HG03139 (cell line): ENCODE measurements at regions not wholly inside any gene's neighbourhood (a gene's known extent, or its start where the extent isn't known, plus 50 kb on each side); places are given as distances from the start of the nearest gene placed in this dataset.
"Not testable (repeated sequence)": the region's sequence is repeated elsewhere in the genome, so short reads cannot be mapped to it uniquely, and the experiment has no call there.

Experiments
- ATAC-seq: cut with Tn5 transposase; IDR thresholded peaks from one replicate; pipeline ENCODE4 v1.9.1; 2021; ENCODE audit not compliant: unreplicated experiment

DNA sequence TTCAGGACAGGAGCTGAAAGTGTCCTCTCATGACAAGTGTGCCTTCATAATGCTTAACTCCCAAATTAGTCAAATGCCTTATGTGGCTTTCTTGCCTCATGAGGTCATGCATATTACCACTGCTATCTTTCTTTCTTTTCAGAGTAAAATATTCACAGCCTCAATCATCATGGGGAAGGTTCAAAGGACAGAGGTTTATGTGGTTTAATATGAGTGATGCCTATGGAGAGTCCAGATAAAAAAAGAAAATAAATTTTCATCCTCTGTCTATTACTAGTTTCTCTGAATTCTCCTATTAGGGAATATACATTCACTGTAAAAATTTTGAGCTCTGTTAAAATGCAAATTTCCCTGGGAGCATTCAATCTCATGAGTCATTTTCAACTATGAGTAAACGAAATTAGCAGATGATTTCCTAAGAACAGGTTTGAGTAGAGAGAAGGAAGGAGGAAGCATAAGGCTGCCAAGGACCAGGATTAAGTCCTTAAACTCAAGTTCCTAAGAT is 396.9 kb upstream of the ADGRB3 start:
- ATAC-seq = peak; percentile 61

DNA sequence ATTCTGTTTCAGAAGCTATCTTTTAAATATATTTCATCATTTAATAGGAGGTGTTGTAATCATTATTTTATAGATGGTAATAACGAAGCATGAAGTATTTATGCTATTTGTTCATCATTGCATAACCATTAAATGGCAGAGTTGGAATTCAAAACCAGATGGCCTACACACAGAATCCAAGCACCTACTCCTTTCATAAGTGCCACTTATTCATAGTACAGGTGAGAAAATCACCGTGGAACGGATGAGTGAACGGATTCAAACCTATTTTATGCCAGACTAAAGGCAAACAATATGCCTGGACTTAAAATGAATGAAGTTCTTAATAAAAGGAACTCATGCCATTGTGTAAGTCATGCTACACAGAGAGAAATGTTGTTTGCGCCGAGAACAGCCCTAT is 397.9 kb upstream of the ADGRB3 start:
- ATAC-seq = no peak

DNA sequence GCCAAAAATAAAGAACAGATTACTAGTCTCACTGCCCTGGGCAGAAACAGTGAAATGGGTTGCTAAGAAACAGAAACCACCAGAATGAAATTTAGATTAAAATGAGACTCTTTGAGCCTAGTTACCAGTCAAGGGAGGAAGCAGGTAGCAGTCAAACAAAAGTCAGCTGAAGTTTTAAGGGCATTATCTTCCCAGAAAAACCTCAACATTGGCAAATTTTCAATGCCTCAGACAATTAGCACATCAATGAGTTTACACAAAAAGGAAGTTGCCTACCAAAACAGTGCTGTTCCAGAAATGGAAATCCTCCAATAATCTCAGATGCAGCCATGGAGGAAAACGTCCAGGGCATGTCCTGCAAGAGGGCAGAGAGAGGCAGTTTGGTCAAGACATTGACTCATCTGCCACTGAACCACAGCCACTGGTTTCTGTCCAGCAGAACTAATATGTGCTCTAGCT is 399.7 kb upstream of the ADGRB3 start:
- no peak for ATAC-seq

DNA sequence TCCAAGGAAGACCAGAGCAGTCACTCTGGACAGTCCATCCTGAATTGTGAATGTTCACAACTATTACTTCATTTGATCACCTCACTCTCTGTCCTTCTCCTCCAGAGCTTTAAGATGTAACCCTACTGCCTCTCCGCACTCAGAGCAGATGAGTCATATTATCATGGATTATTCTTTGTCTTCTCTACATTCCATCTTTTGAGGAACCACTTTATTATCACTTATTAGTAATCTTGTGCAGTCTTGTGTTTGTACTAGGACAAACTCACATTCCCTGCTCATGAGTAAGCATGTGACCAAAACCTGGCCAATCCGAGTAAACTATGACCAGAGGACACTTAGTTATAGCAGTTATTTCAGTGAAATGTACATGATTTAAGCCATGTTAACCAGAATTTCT is 401.5 kb upstream of the ADGRB3 start:
- no peak for ATAC-seq

DNA sequence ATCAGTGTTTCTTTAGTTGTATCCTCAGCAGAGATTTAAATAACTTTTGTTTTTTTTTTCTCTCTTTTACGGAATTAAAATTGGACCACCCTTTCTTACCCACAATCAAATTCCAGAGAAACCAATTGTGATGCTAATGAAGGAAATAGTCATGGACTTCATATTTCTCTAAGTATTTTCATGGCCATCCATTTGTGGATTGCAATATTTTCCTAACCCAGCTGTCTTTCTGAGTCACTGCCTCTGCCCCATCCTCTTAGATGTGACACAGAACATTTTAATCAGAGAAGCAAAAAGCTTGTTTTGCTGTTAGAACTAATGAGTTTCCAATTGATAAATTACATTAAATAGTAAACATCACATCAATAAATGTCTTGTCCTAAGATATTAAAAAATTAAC is 405.5 kb upstream of the ADGRB3 start:
- no peak for ATAC-seq

DNA sequence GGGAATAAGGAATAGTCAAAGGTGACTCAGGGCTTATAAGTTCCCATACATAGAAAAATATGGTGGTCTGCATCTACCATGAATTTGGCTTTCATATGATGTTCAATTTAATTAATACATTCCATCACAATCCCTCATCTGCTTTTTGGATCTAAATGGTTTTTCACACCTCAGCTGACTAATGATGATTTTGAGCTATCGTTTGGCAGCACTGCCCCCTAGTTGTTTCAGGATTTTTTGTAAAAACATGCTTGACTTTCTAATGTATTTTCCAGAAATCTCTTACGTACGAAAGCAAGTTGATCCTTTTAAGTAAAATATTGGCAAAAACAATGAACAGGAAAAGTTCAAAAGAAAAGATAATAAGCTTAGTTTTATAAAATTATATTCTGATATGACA is 408.6 kb upstream of the ADGRB3 start:
- ATAC-seq = no peak

DNA sequence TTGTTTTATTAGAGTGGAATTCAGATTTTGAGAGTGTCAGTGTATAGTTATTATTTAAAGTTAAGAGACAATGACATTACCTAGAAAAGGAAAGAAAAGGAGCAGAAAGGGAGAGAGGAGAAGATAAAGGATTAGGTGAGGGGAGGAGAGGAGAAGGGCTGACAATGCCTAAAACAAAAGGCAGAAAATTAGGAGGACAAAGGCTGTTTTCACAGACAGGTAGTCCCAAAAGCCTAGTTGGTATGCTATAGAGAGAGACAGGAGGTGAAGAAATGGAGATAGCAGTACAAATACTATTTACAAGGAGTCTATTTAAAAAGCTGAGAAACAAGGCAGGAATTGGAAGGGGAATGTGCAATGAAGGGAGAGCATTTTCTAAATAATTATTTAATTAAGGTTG is 409.4 kb upstream of the ADGRB3 start:
- ATAC-seq = no peak

DNA sequence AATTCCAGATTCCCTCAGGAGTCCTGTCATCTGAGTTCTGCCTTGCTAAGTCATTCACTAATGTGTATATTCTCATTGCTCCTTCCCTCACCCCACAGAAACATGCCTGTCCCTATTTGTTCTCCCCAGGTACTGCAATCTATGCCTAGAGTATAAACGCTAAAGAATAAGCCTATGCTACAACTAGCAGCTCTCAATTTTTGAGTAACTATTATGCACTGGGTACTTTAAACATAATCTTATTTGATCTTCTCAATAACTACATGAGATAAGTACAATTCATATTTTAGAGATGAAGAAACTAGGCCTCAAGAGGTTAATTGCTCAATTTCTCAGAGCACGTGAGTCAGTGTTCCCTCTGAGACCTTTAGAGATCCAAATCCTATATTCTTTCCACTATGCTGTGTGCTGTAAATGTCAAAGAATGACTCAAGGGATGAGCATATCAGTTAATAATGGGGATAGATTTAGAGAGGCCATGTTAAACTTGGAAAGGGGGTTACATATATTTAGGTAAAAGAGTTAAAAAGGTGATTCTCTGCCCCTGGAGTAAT is 423.8 kb upstream of the ADGRB3 start:
- ATAC-seq = no peak

DNA sequence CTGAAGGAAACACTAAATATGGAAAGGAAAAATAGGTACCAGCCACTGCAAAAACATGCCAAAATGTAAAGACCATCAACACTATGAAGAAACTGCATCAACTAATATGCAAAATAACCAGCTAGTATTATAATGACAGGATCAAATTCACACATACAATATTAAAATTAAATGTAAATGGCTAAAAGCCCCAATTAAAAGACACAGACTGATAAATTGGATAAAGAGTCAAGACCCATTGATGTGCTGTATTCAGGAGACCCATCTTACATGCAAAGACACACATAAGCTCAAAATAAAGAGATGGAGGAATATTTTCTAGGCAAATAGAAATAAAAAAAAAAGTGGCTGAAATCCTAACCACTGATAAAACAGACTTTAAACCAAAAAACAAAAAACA is 427.5 kb upstream of the ADGRB3 start:
- not testable (repeated sequence) for ATAC-seq

DNA sequence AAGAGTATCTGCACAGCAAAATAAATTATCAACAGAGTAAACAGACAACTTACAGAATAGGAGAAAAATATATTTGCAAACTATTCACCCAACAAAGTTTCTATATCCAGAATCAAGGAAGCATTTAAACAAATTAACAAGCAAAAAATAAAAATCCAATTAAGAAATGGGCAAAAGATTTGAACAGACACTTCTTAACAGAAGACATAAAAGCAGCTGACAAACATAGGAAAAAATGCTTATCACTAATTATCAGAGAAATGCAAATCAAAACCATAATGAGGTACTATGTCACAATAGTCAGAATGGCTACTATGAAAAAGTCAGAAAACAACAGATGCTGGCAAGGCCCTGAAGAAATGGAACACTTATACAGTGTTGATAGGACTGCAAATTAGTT is 434.2 kb upstream of the ADGRB3 start:
- no peak for ATAC-seq

DNA sequence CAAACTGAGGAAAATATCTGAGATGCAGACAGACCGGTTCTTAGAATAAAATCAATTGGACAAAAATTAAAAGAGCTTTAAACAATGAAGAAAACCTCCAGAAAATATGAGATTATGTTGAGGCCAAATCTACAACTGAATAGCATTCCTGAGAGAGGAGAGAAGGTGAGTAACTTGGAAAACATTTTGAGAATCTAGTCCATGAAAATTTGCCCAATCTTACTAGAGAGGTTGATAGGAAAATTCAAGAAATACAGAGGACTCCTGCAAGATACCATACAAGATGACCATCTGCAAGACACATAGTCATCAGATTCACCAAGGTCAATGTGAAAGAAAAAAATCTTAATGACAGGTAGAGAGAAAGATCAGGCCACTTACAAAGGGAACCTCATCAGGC is 437.7 kb upstream of the ADGRB3 start:
- no peak for ATAC-seq

DNA sequence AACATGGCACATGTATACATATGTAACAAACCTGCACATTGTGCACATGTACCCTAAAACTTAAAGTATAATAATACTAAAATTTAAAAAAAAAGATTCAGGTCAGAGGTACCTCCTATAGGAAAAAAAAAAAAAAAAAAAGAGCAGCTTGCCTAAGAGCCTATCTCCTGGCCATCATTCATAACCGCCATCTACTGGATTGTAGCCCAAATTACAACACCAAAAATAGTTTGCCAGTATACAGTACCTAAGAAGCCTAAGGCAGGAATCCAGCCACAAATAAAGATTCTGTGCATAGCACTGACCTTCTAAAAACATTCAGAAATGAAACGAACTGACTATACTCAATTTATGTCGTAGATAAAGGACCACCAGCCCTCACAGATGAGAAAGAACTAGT is 438.4 kb upstream of the ADGRB3 start:
- no peak for ATAC-seq

DNA sequence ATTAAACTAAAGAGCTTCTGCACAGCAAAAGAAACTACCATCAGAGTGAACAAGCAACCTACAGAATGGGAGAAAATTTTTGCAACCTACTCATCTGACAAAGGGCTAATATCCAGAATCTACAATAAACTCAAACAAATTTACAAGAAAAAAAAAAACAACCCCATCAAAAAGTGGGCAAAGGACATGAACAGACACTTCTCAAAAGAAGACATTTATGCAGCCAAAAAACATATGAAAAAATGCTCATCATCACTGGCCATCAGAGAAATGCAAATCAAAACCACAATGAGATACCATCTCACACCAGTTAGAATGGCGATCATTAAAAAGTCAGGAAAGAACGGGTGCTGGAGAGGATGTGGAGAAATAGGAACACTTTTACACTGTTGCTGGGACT is 439.3 kb upstream of the ADGRB3 start:
- ATAC-seq = not testable (repeated sequence)

DNA sequence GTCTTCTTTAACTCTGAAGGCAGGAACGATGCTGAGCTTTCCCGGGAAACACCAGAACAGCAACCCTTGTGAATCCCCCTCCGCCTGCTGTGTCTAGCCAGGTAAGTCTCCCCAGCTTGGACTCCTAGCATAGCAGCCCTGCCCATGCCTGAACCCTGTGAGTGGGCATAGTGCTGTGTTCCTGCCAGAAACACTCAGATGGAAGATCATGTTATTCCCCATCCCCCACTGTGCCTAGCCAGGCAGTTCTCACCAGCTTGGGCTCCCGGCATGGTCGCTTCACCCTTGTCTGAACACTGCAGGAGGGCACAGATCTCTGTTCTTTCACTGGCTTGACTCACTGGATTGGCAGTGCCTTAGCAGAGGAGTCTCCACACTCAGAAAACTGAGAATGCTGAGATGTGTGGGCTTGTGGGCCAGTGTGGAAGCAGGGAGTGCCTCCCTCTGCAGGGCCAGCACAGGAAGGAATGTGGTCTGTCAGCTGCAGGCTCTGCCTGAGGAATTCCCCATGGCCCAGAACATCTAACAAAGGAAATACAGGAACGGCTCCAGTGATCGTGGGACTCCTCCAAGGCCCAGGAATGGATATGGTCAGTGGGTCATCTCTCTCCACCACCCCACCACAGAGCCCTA is 440.1 kb upstream of the ADGRB3 start:
- no peak for ATAC-seq

DNA sequence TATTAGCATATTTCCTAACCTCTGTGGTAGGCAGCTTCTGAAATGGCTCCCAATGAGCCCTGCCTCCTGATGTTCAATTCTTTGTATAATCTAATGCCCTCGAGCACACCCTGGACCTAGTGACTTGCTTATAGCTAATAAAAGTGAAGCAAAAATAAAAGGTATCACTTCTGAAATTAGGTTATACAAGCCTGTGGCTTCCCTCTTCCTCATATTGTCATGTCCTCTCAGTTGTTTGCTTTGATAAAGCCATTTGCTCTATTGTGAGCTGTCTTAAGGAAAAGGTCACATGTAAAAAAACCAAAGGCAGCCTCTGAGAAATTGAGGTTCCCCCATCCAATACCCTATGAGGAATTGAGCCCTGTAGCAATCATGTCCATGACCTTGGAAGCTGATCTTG is 442.1 kb upstream of the ADGRB3 start:
- ATAC-seq = no peak

DNA sequence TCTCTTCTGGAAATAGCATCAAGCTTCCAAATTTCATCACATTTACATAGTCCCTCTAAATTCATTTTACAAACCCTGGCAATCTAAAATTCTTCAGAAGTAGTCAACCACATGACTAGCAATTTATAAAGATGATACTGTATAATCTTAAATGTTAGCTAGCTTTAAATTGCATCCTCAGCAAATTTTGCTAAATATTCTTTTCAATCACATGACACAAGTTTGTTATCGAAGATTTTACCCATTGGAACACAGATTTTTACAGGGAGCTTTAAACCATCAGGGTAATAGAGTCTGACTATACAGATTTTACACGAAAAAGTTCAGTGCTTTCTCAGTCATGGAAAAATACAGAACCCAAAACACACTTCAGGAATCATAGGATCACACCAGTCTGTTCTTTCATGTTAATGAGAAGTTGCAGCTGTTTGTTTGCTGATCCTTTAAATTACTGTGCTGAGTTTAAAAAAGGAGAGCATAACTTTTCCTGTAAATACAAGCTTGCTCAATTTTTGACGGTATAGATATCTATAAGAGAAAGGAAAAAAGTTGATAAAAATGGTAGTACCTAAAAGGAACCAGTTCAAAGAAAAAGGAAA is 445.8 kb upstream of the ADGRB3 start:
- ATAC-seq = no peak

DNA sequence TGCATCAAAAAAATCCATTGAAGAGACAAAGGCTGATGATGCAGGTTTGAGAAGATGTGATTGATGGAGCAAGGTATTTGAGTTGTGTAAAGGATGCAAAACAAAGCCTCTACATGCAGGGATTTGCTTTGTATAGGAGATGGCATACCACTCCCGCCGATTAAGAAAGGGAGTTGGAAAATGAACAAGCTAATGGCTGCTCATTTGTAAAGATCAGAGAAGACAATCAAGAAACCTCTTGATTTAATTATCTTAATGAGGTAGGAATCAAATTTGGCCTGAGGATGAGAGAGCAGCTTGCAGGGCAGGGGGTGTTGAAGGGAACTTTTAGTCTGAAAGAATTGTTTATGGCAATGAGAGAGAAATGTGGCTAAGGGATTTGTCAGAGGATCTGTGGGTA is 448.2 kb upstream of the ADGRB3 start:
- ATAC-seq = no peak

DNA sequence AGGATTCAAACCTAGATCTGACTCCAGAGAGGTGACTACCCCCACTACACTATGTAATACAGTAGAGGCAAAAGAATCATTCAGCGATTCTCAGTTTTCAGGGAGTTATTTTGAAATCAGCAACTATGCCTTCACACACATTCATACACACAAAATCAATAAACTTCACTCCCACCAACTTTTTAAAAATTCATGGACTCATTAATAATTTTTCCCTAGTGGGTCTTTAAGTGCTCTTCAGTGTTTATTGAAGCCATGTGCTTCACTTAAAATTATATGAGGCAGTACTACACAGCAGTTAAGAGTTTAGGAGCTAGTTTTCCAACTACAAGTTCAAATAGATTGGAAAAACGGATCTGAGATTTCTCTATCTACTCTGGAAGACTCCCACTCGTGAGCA is 452.7 kb upstream of the ADGRB3 start:
- no peak for ATAC-seq

DNA sequence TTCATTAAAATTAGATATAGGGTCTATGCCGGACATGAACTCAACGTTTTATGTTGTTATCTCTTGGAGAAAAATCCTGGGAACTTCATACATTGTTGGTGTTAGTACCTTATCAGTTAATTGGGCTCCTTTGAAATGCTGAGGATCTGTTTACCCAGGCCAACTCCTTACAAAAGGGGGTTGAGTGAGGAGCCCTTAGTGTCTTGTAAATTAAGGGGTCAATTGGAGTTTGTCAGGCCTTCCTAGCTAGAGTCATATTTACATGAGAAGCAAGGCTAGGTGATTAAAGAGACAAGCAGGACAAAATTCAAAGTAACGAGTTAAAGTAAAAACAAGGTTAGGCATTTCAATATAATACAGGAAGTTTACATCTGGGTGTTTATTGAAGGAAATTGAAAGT is 454.1 kb upstream of the ADGRB3 start:
- ATAC-seq = not testable (repeated sequence)

DNA sequence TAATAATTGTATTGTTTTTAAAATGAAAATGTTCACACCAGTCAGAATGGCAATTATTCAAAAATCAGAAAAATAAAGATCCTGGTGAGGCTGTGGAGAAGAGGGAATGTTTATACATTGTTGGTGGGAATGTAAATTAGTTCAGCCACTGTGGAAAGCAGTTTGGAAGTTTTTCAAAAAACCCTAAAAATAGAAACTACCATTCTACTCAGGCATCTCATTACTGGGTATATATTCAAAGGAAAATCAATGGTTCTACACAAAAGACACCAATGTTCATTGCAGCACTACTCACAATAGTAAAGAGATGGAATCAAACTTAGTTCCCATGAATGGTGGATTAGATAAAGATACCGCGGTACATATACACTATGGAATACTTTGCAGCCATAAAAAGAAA is 461.5 kb upstream of the ADGRB3 start:
- no peak for ATAC-seq

DNA sequence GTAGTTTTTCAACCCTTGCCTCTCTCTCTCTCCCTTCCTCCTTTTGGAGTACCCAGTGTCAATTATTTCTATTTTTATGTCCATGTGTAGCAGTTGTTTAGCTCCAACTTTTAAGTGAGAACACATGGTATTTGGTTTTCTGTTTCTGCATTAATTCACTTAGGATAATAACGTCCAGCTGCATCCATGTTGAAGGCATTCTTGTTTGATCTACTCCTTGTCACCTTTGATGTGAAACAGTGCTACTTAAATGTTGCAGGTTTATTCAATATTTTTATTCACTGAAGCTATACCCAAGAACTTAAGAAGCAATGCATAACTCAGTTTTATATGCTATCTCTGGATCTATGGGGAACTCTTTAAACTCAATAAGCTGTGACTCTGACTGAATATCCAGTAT is 465.2 kb upstream of the ADGRB3 start:
- no peak for ATAC-seq

DNA sequence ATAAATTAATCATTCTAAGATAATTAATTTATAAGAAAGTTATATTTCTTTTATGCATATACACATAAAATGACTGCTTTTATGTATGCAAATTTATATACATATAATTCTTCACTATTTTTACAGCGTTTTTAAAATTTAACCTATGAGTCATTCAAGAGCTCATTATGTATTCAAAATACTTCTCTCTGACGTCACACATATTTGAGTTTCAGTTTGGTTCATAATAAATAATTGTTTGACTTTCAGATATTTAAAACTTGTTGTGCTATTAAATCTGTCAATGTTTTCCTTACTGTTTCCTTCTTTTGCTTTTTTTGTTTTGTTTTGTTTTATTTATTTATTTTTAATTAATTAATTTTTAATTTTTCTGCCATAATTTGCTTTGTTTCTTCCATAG is 467.5 kb upstream of the ADGRB3 start:
- ATAC-seq = no peak

DNA sequence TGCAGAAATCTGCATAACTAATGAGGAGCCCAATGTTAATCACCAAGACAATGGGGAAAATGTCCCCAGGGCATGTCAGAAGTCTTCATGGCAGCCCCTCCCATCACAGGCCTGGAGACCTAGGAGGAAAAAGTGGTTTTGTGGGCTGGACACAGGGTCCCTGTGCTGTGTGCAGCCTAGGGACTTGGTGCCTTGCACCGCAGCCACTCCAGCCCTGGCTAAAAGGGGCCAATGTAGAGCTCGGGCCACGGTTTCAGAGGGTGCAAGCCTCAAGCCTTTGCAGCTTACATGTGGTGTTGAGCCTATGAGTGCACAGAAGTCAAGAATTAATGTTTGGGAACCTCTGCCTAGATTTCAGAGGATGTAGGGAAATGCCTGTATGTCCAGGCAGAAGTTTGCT is 474.3 kb upstream of the ADGRB3 start:
- ATAC-seq = not testable (repeated sequence)
